IPS DF 6.9 (cell line): ENCODE measurements at regions not wholly inside any gene's neighbourhood (a gene's known extent, or its start where the extent isn't known, plus 50 kb on each side); places are given as distances from the start of the nearest gene placed in this dataset.
"Not testable (repeated sequence)": the region's sequence is repeated elsewhere in the genome, so short reads cannot be mapped to it uniquely, and the experiment has no call there.

Source experiments
- DNase-seq: peaks from one replicate; pipeline ENCODE4 v3.0.0-alpha.2; 2013; ENCODE audit warnings: low read depth, low spot score
- H3K27ac ChIP-seq: one replicate; pipeline ENCODE4 v1.5.1; 2013; ENCODE audit warnings: low read length, control low read depth
- H3K27me3 ChIP-seq: 2 replicates; pipeline ENCODE4 v1.6.1; 2013; ENCODE audit warnings: mild to moderate bottlenecking, low read length; ENCODE audit not compliant: control insufficient read depth, insufficient read depth
- H3K36me3 ChIP-seq: 2 replicates; pipeline ENCODE4 v1.6.1; 2013; ENCODE audit warnings: low read length; ENCODE audit not compliant: control insufficient read depth, insufficient read depth
- H3K4me1 ChIP-seq: 2 replicates; pipeline ENCODE4 v1.6.1; 2013; ENCODE audit warnings: low read length; ENCODE audit not compliant: control insufficient read depth, insufficient read depth
- H3K4me3 ChIP-seq: 2 replicates; pipeline ENCODE4 v1.5.1; 2013; ENCODE audit warnings: mild to moderate bottlenecking, low read length
- H3K9me3 ChIP-seq: 2 replicates; pipeline ENCODE4 v1.6.1; 2013; ENCODE audit warnings: low read length, inconsistent platforms; ENCODE audit not compliant: control insufficient read depth, insufficient read depth
- WGBS: extraction: QIAGEN DNeasy Blood & Tissue Kit; methylation state at CpG from one replicate; pipeline ENCODE4 v1.1.7; 2013; ENCODE audit warnings: mixed read lengths, missing lambda C conversion rate; ENCODE audit not compliant: insufficient read length, insufficient coverage; 5-methylcytosine and 5-hydroxymethylcytosine counted together

GRCh38 chr5:119694284-119694683 lies 64.9 kb downstream of the FAM170A start:
- no peak for DNase-seq
- no CpG with 5 or more reads among the region's 3 CpGs for WGBS
- no peak overlapping the region for H3K4me3 ChIP-seq
- no peaks in the 10 kb centered on the region for H3K27me3 ChIP-seq
- H3K36me3 ChIP-seq, result no peaks in the 10 kb centered on the region
- H3K27ac ChIP-seq, result no peak overlapping the region
- H3K4me1 ChIP-seq, result no peaks in the 10 kb centered on the region
- no peaks in the 10 kb centered on the region; the same call in 1 of the 2 replicates for H3K9me3 ChIP-seq

- no peaks in the 10 kb centered on the region for H3K36me3 ChIP-seq
- H3K27me3 ChIP-seq, result no peaks in the 10 kb centered on the region
- H3K9me3 ChIP-seq, result no peaks in the 10 kb centered on the region
- no peak for DNase-seq
- H3K4me1 ChIP-seq, result peaks cover 1% of the 10 kb centered on the region; the same call in 1 of the 2 replicates
- H3K27ac ChIP-seq, result no peak overlapping the region
- no CpG with 5 or more reads among the region's 9 CpGs for WGBS
- no peak overlapping the region for H3K4me3 ChIP-seq
Observed at GRCh38 chr5:119706049-119706448, 76.7 kb downstream of the FAM170A start.

GRCh38 chr5:119708076-119708790 lies 78.9 kb downstream of the FAM170A start:
- WGBS, result no CpG with 5 or more reads among the region's 2 CpGs
- Histone ChIP-seq H3K4me3 (no peak overlapping the region), H3K4me1 (peaks cover 1% of the 10 kb centered on the region; the same call in 1 of the 2 replicates), H3K27ac (no peak overlapping the region), H3K27me3 (no peaks in the 10 kb centered on the region), H3K9me3 (no peaks in the 10 kb centered on the region), H3K36me3 (no peaks in the 10 kb centered on the region)
- no peak for DNase-seq

GRCh38 chr5:119721775-119722174 lies 92.4 kb downstream of the FAM170A start:
- no peaks in the 10 kb centered on the region for H3K9me3 ChIP-seq
- no peak overlapping the region for H3K27ac ChIP-seq
- no CpG with 5 or more reads among the region's 2 CpGs for WGBS
- no peaks in the 10 kb centered on the region for H3K36me3 ChIP-seq
- DNase-seq, result no peak
- H3K4me3 ChIP-seq, result no peak overlapping the region
- no peaks in the 10 kb centered on the region; the same call in 1 of the 2 replicates for H3K4me1 ChIP-seq
- H3K27me3 ChIP-seq, result no peaks in the 10 kb centered on the region

GRCh38 chr5:119725291-119725690 lies 95.9 kb downstream of the FAM170A start:
- no CpG with 5 or more reads among the region's 2 CpGs for WGBS
- not testable (repeated sequence) for H3K36me3 ChIP-seq, H3K9me3 ChIP-seq, DNase-seq, H3K4me1 ChIP-seq, H3K4me3 ChIP-seq, H3K27ac ChIP-seq, H3K27me3 ChIP-seq

- no peak for DNase-seq
- Histone ChIP-seq H3K4me3 (no peak overlapping the region), H3K9me3 (no peaks in the 10 kb centered on the region), H3K4me1 (no peaks in the 10 kb centered on the region), H3K36me3 (no peaks in the 10 kb centered on the region), H3K27me3 (no peaks in the 10 kb centered on the region), H3K27ac (no peak overlapping the region)
Observed at GRCh38 chr5:119726544-119726943, 97.2 kb downstream of the FAM170A start.

GRCh38 chr5:119740225-119740624 lies 110.9 kb downstream of the FAM170A start:
- Histone ChIP-seq H3K4me3 (no peak overlapping the region), H3K36me3 (no peaks in the 10 kb centered on the region), H3K27me3 (no peaks in the 10 kb centered on the region), H3K9me3 (no peaks in the 10 kb centered on the region), H3K4me1 (no peaks in the 10 kb centered on the region), H3K27ac (no peak overlapping the region)
- no CpG with 5 or more reads among the region's 2 CpGs for WGBS
- no peak for DNase-seq

- Histone ChIP-seq H3K36me3 (no peaks in the 10 kb centered on the region), H3K9me3 (no peaks in the 10 kb centered on the region), H3K4me1 (no peaks in the 10 kb centered on the region), H3K27ac (no peak overlapping the region), H3K4me3 (no peak overlapping the region), H3K27me3 (no peaks in the 10 kb centered on the region)
- DNase-seq, result no peak
Observed at GRCh38 chr5:119741691-119742090, 112.3 kb downstream of the FAM170A start.

- H3K9me3 ChIP-seq, result no peaks in the 10 kb centered on the region
- H3K4me3 ChIP-seq, result no peak overlapping the region
- H3K36me3 ChIP-seq, result no peaks in the 10 kb centered on the region
- no peak overlapping the region for H3K27ac ChIP-seq
- H3K4me1 ChIP-seq, result no peaks in the 10 kb centered on the region
- DNase-seq, result no peak
- WGBS, result no CpG with 5 or more reads among the region's 4 CpGs
- H3K27me3 ChIP-seq, result no peaks in the 10 kb centered on the region
Observed at GRCh38 chr5:119742311-119742710, 113.0 kb downstream of the FAM170A start.

- Histone ChIP-seq H3K27ac (no peak overlapping the region), H3K4me1 (no peaks in the 10 kb centered on the region), H3K36me3 (no peaks in the 10 kb centered on the region), H3K9me3 (no peaks in the 10 kb centered on the region), H3K4me3 (no peak overlapping the region), H3K27me3 (no peaks in the 10 kb centered on the region)
- peak; percentile 57 for DNase-seq
- WGBS, result no CpG with 5 or more reads among the region's 1 CpG
Observed at GRCh38 chr5:119743927-119744326, 114.6 kb downstream of the FAM170A start.

- WGBS, result no CpG with 5 or more reads among the region's 1 CpG
- Histone ChIP-seq H3K27me3 (no peaks in the 10 kb centered on the region), H3K36me3 (no peaks in the 10 kb centered on the region), H3K27ac (no peak overlapping the region), H3K4me1 (no peaks in the 10 kb centered on the region), H3K4me3 (no peak overlapping the region), H3K9me3 (no peaks in the 10 kb centered on the region)
- DNase-seq, result no peak
Observed at GRCh38 chr5:119745976-119746375, 116.6 kb downstream of the FAM170A start.
